ENCODE measurements at regions not wholly inside any gene's neighbourhood (a gene's known extent, or its start where the extent isn't known, plus 50 kb on each side); places are given as distances from the start of the nearest gene placed in this dataset.

GRCh38 chr9:118034701-118035100, 330.5 kb downstream of the TLR4 start:
- no peak for TF ChIP-seq CTCF (IDR thresholded peaks at IDR 0.05; ENCODE audit: insufficient read depth, low read depth, low read length)
- CTCF ChIA-PET, result no interaction called here
- H3K27me3 ChIP-seq (ENCODE audit: control insufficient read depth, insufficient read depth, low read length), result no peaks in the 10 kb centered on the region
- no peak overlapping the region for H3K4me3 ChIP-seq (ENCODE audit: low read depth, low read length)
- H3K36me3 ChIP-seq (ENCODE audit: control insufficient read depth, insufficient read depth, low read length), result no peaks in the 10 kb centered on the region
- DNase-seq (ENCODE audit: low read depth), result no peak
- POLR2A ChIA-PET, result no interaction called here

GRCh38 chr9:118038713-118039112, 334.5 kb downstream of the TLR4 start:
- Histone ChIP-seq H3K27me3 (ENCODE audit: control insufficient read depth, insufficient read depth, low read length) (no peaks in the 10 kb centered on the region), H3K36me3 (ENCODE audit: control insufficient read depth, insufficient read depth, low read length) (no peaks in the 10 kb centered on the region), H3K4me3 (ENCODE audit: low read depth, low read length) (no peak overlapping the region)
- ChIA-PET CTCF (no interaction called here), POLR2A (no interaction called here)
- TF ChIP-seq CTCF (IDR thresholded peaks at IDR 0.05; ENCODE audit: insufficient read depth, low read depth, low read length), result no peak
- DNase-seq (ENCODE audit: low read depth), result no peak

- H3K4me3 ChIP-seq (ENCODE audit: low read depth, low read length), result no peak overlapping the region
- DNase-seq (ENCODE audit: low read depth), result no peak
Observed at GRCh38 chr9:118058227-118058626, 354.0 kb downstream of the TLR4 start.

GRCh38 chr9:118059484-118060278, 355.5 kb downstream of the TLR4 start:
- DNase-seq (ENCODE audit: low read depth), result no peak
- Histone ChIP-seq H3K36me3 (ENCODE audit: control insufficient read depth, insufficient read depth, low read length) (no peaks in the 10 kb centered on the region), H3K4me3 (ENCODE audit: low read depth, low read length) (no peak overlapping the region), H3K27me3 (ENCODE audit: control insufficient read depth, insufficient read depth, low read length) (no peaks in the 10 kb centered on the region)
- POLR2A ChIA-PET, result no interaction called here
- no peak for TF ChIP-seq CTCF (IDR thresholded peaks at IDR 0.05; ENCODE audit: insufficient read depth, low read depth, low read length)
- CTCF ChIA-PET, result interaction anchor here (1.1 kb wide), 1 partner anchor 11 kb away, joined by 3 read pairs; no protein-coding TSS in a partner anchor

More at GRCh38 chr9:118058227-118058626, 354.0 kb downstream of the TLR4 start:
- POLR2A ChIA-PET, result no interaction called here
- no peak for TF ChIP-seq CTCF (IDR thresholded peaks at IDR 0.05; ENCODE audit: insufficient read depth, low read depth, low read length)
- H3K27me3 ChIP-seq (ENCODE audit: control insufficient read depth, insufficient read depth, low read length), result no peaks in the 10 kb centered on the region
- no peaks in the 10 kb centered on the region for H3K36me3 ChIP-seq (ENCODE audit: control insufficient read depth, insufficient read depth, low read length)
- CTCF ChIA-PET, result no interaction called here

- no peaks in the 10 kb centered on the region for H3K36me3 ChIP-seq (ENCODE audit: control insufficient read depth, insufficient read depth, low read length)
- DNase-seq (ENCODE audit: low read depth), result no peak
- ChIA-PET POLR2A (no interaction called here), CTCF (no interaction called here)
- H3K4me3 ChIP-seq (ENCODE audit: low read depth, low read length), result no peak overlapping the region
- no peak for TF ChIP-seq CTCF (IDR thresholded peaks at IDR 0.05; ENCODE audit: insufficient read depth, low read depth, low read length)
- no peaks in the 10 kb centered on the region for H3K27me3 ChIP-seq (ENCODE audit: control insufficient read depth, insufficient read depth, low read length)
Observed at GRCh38 chr9:118083161-118083560, 379.0 kb downstream of the TLR4 start.

Measured in BJ (cell line).